ENCODE measurements at regions not wholly inside any gene's neighbourhood (a gene's known extent, or its start where the extent isn't known, plus 50 kb on each side); places are given as distances from the start of the nearest gene placed in this dataset.

GRCh38 chr1:60428127-60428526 lies 354.6 kb upstream of the C1orf87 start:
- no peak overlapping the region for H3K9ac ChIP-seq (ENCODE audit: low read depth in 2 of 2, low read length in 2 of 2)
- intact Hi-C loops (cut with DNase I) = no loop called here
- H3K27ac ChIP-seq = no peak overlapping the region
- no peaks in the 10 kb centered on the region for H3K36me3 ChIP-seq
- no peaks in the 10 kb centered on the region for H3K4me1 ChIP-seq
- H3K27me3 ChIP-seq = no peaks in the 10 kb centered on the region
- H3K4me3 ChIP-seq = no peak overlapping the region
- no peaks in the 10 kb centered on the region for H3K9me3 ChIP-seq
- DNase-seq = no peak
- TF ChIP-seq, protein P1, sequence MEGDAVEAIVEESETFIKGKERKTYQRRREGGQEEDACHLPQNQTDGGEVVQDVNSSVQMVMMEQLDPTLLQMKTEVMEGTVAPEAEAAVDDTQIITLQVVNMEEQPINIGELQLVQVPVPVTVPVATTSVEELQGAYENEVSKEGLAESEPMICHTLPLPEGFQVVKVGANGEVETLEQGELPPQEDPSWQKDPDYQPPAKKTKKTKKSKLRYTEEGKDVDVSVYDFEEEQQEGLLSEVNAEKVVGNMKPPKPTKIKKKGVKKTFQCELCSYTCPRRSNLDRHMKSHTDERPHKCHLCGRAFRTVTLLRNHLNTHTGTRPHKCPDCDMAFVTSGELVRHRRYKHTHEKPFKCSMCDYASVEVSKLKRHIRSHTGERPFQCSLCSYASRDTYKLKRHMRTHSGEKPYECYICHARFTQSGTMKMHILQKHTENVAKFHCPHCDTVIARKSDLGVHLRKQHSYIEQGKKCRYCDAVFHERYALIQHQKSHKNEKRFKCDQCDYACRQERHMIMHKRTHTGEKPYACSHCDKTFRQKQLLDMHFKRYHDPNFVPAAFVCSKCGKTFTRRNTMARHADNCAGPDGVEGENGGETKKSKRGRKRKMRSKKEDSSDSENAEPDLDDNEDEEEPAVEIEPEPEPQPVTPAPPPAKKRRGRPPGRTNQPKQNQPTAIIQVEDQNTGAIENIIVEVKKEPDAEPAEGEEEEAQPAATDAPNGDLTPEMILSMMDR (IDR thresholded peaks at IDR 0.05) = no peak

DNA sequence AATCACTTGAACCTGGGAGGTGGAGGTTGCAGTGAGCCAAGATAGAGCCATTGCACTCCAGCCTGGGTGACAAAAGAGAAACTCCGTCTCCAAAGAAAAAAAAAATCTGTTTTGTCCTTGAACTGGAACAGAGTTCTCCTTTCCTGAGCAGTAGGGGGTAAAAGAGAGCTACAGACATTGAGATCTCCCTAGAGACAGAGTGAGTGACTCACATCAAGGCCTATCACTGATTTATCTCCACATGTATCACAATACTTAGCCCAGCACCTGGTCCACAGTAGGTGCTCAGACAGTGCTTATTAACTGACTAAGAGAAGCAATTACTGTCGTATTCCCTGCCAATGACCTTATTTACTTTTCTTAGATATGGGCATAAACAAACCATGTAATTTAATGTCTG lies 354.1 kb upstream of the C1orf87 start:
- Histone ChIP-seq H3K27me3 (no peaks in the 10 kb centered on the region), H3K4me3 (no peak overlapping the region), H3K9me3 (no peaks in the 10 kb centered on the region), H3K9ac (ENCODE audit: low read depth in 2 of 2, low read length in 2 of 2) (no peak overlapping the region), H3K36me3 (no peaks in the 10 kb centered on the region), H3K4me1 (no peaks in the 10 kb centered on the region), H3K27ac (no peak overlapping the region)
- TF ChIP-seq, protein P1 (IDR thresholded peaks at IDR 0.05) = no peak
- intact Hi-C loops (cut with DNase I) = no loop called here
- DNase-seq = no peak

- Histone ChIP-seq H3K9me3 (no peaks in the 10 kb centered on the region), H3K4me1 (no peaks in the 10 kb centered on the region), H3K27me3 (no peaks in the 10 kb centered on the region), H3K27ac (no peak overlapping the region), H3K4me3 (no peak overlapping the region), H3K36me3 (no peaks in the 10 kb centered on the region), H3K9ac (ENCODE audit: low read depth in 2 of 2, low read length in 2 of 2) (no peak overlapping the region)
- TF ChIP-seq, protein P1 (IDR thresholded peaks at IDR 0.05) = no peak
- intact Hi-C loops (cut with DNase I) = no loop called here
- DNase-seq = no peak
Observed at GRCh38 chr1:60427194-60427593, 353.6 kb upstream of the C1orf87 start.

GRCh38 chr1:60425528-60425927 lies 352.0 kb upstream of the C1orf87 start:
- Histone ChIP-seq H3K27ac (no peak overlapping the region), H3K27me3 (no peaks in the 10 kb centered on the region), H3K4me1 (no peaks in the 10 kb centered on the region), H3K4me3 (no peak overlapping the region), H3K9me3 (no peaks in the 10 kb centered on the region), H3K9ac (ENCODE audit: low read depth in 2 of 2, low read length in 2 of 2) (no peak overlapping the region), H3K36me3 (no peaks in the 10 kb centered on the region)
- intact Hi-C loops (cut with DNase I) = no loop called here
- TF ChIP-seq, protein P1 (IDR thresholded peaks at IDR 0.05) = no peak
- no peak for DNase-seq

DNA sequence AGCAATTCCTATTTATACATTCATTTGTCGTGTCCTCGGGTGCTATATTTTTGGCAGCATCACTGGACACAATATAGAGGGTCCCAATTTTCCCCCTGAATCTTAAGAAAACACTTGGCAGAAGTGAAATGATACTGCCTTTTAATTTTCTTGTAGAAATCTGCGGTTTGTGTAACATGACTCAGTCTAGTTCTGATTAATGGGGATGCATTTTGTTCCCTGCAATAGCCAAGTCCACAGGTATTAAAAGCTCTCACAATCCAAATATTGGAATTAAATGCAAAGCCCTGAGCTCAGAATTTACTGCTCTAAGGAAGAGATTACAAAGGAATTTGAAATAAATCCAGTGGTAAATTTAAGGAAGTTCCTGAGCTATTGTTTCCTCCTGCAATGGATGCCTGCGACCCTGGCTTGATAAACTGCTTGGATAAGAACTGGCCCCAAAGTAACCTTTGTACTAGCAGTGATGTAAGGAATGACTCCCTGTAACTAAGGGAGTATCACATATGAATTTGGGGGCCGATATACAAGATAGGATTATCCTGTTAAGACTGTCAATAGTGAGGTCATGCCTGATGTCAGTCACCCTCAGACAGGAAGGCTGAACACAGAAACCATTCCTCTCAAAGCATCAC lies 349.7 kb upstream of the C1orf87 start:
- no peak overlapping the region for H3K4me3 ChIP-seq
- intact Hi-C loops (cut with DNase I) = no loop called here
- no peak for DNase-seq
- TF ChIP-seq, protein P1 (IDR thresholded peaks at IDR 0.05) = no peak
- no peak overlapping the region for H3K9ac ChIP-seq (ENCODE audit: low read depth in 2 of 2, low read length in 2 of 2)
- no peaks in the 10 kb centered on the region for H3K4me1 ChIP-seq
- no peaks in the 10 kb centered on the region for H3K27me3 ChIP-seq
- no peaks in the 10 kb centered on the region for H3K9me3 ChIP-seq
- H3K36me3 ChIP-seq = no peaks in the 10 kb centered on the region
- no peak overlapping the region for H3K27ac ChIP-seq
